Mesenchymal stem cell (in vitro differentiated cells and primary cell): ENCODE measurements at regions not wholly inside any gene's neighbourhood (a gene's known extent, or its start where the extent isn't known, plus 50 kb on each side); places are given as distances from the start of the nearest gene placed in this dataset.

Experiments
- DNase-seq: peaks from one replicate; pipeline ENCODE4 v3.0.0-alpha.2; 2013
- H2AFZ ChIP-seq: one replicate; pipeline ENCODE4 v1.6.1; 2013; ENCODE audit warnings: low read depth, mild to moderate bottlenecking, control low read depth, inconsistent platforms, low read length, moderate library complexity
- H2AK5ac ChIP-seq: 2 replicates; pipeline ENCODE4 v1.6.1; 2013; ENCODE audit warnings: low read length, moderate library complexity, mild to moderate bottlenecking, inconsistent platforms; ENCODE audit not compliant: severe bottlenecking
- H2BK120ac ChIP-seq: one replicate; pipeline ENCODE4 v1.6.1; 2013; ENCODE audit warnings: low read depth, mild to moderate bottlenecking, inconsistent platforms, low read length, moderate library complexity
- H2BK12ac ChIP-seq, 2 experiments: one replicate each; pipeline ENCODE4 v1.6.1; 2013; ENCODE audit warnings: inconsistent platforms in 2 of 2, low read length in 2 of 2, mild to moderate bottlenecking in 2 of 2, moderate library complexity in 2 of 2, control low read depth in 1 of 2
- H2BK15ac ChIP-seq: one replicate; pipeline ENCODE4 v1.6.1; 2013; ENCODE audit warnings: mild to moderate bottlenecking, low read depth, inconsistent platforms; ENCODE audit not compliant: poor library complexity, severe bottlenecking
- H2BK5ac ChIP-seq: 2 replicates; pipeline ENCODE4 v1.6.1; 2013; ENCODE audit warnings: low read depth, mild to moderate bottlenecking, low read length, control low read depth, inconsistent platforms; ENCODE audit not compliant: poor library complexity, severe bottlenecking
- H3K14ac ChIP-seq, 2 experiments: one replicate each; pipeline ENCODE4 v1.6.1; 2013; ENCODE audit warnings: inconsistent platforms in 2 of 2, low read length in 2 of 2, control low read depth in 1 of 2, mild to moderate bottlenecking in 1 of 2, moderate library complexity in 1 of 2
- H3K18ac ChIP-seq, 2 experiments: one replicate each; pipeline ENCODE4 v1.6.1; 2013; ENCODE audit warnings: inconsistent platforms in 2 of 2, low read length in 2 of 2, control low read depth in 1 of 2, low read depth in 1 of 2, mild to moderate bottlenecking in 1 of 2
- H3K23ac ChIP-seq, 2 experiments: one replicate each; pipeline ENCODE4 v1.6.1; 2013; ENCODE audit warnings: inconsistent platforms in 2 of 2, low read length in 2 of 2, mild to moderate bottlenecking in 2 of 2, moderate library complexity in 2 of 2, control low read depth in 1 of 2
- H3K27ac ChIP-seq: 2 replicates; pipeline ENCODE4 v1.5.1; 2013; ENCODE audit warnings: mild to moderate bottlenecking, moderate library complexity, low read length, control low read depth, inconsistent platforms; ENCODE audit not compliant: poor library complexity, severe bottlenecking
- H3K27me3 ChIP-seq, 2 experiments: 2 replicates each; pipeline versions ENCODE4 v1.6.1 to v1.7.0; 2013; ENCODE audit warnings: low read length in 2 of 2, mild to moderate bottlenecking in 2 of 2, moderate library complexity in 2 of 2, control low read depth in 1 of 2, inconsistent platforms in 1 of 2; ENCODE audit not compliant: control insufficient read depth in 1 of 2, insufficient read depth in 1 of 2
- H3K36me3 ChIP-seq, 2 experiments: 2 replicates each; pipeline versions ENCODE4 v1.6.1 to v1.7.0; 2013; ENCODE audit warnings: low read length in 2 of 2, control low read depth in 1 of 2, inconsistent platforms in 1 of 2, low read depth in 1 of 2, mild to moderate bottlenecking in 1 of 2; ENCODE audit not compliant: insufficient read depth in 2 of 2, control insufficient read depth in 1 of 2
- H3K4ac ChIP-seq, 2 experiments: one replicate each; pipeline ENCODE4 v1.6.1; 2013; ENCODE audit warnings: inconsistent platforms in 2 of 2, low read length in 2 of 2, mild to moderate bottlenecking in 2 of 2, moderate library complexity in 2 of 2, control low read depth in 1 of 2, low read depth in 1 of 2
- H3K4me1 ChIP-seq: 2 replicates; pipeline ENCODE4 v1.6.1; 2013; ENCODE audit warnings: low read depth, low read length, control low read depth; ENCODE audit not compliant: control insufficient read depth, insufficient read depth
- H3K4me2 ChIP-seq: 2 replicates; pipeline ENCODE4 v1.6.1; 2013; ENCODE audit warnings: low read length, mild to moderate bottlenecking, inconsistent platforms; ENCODE audit not compliant: poor library complexity, severe bottlenecking
- H3K4me3 ChIP-seq, 2 experiments: 2 replicates each; pipeline versions ENCODE4 v1.5.1 to v1.7.0; 2013; ENCODE audit warnings: low read length in 2 of 2, mild to moderate bottlenecking in 2 of 2, control low read depth in 1 of 2, low read depth in 1 of 2; ENCODE audit not compliant: insufficient read depth in 1 of 2
- H3K79me1 ChIP-seq: replicated peaks from 2 replicates; pipeline ENCODE4 v1.6.1; 2013; ENCODE audit warnings: mild to moderate bottlenecking, control low read depth, low read length, inconsistent platforms; ENCODE audit not compliant: poor library complexity, severe bottlenecking
- H3K9ac ChIP-seq: 2 replicates; pipeline ENCODE4 v1.7.0; 2013; ENCODE audit warnings: mild to moderate bottlenecking, low read length, moderate library complexity
- H3K9me3 ChIP-seq: 2 replicates; pipeline ENCODE4 v1.7.0; 2013; ENCODE audit warnings: mild to moderate bottlenecking, low read length; ENCODE audit not compliant: control insufficient read depth
- H4K8ac ChIP-seq: one replicate; pipeline ENCODE4 v1.6.1; 2013; ENCODE audit warnings: inconsistent platforms, mild to moderate bottlenecking, low read length, moderate library complexity
- H4K91ac ChIP-seq: one replicate; pipeline ENCODE4 v1.6.1; 2013; ENCODE audit warnings: mild to moderate bottlenecking, low read length, inconsistent platforms
- WGBS: methylation state at CpG from one replicate; pipeline ENCODE4 v1.1.7; 2013; ENCODE audit warnings: mixed read lengths; 5-methylcytosine and 5-hydroxymethylcytosine counted together

DNA sequence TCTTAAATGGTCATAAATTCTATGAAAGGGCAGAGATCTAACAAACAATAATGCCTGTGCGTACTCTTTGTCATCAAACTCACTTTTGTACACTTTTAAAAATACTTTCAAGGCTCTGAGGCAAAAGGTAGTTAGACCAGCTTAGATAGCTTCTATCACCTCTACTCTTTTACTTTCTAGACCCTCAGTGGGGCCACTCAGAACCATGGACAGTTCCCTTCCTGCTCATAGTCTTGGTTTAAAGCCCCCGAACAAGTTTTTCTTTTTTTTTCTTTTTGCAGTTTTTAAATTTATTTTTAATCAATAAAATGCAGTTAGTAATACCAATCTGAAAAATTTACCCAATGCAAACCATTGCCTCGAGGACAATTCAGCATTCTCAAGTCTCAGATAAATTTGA, 460.5 kb upstream of the CNKSR2 start:
- Histone ChIP-seq H3K18ac (no peak overlapping the region), H3K79me1 (no peaks in the 10 kb centered on the region), H2BK12ac (no peak overlapping the region), H2BK15ac (no peak overlapping the region), H2AK5ac (no peak overlapping the region), H3K36me3 (no peaks in the 10 kb centered on the region), H3K9ac (no peak overlapping the region), H3K27me3 (no peaks in the 10 kb centered on the region), H2BK5ac (no peak overlapping the region), H2BK120ac (no peak overlapping the region), H3K27ac (no peak overlapping the region), H2AFZ (no peak overlapping the region), H3K4me2 (no peak overlapping the region), H3K4ac (no peak overlapping the region), H4K91ac (no peak overlapping the region), H3K9me3 (no peaks in the 10 kb centered on the region), H3K23ac (no peak overlapping the region), H3K14ac (no peak overlapping the region), H3K4me1 (no peaks in the 10 kb centered on the region), H3K4me3 (no peak overlapping the region), H4K8ac (no peak overlapping the region)
- DNase-seq, result no peak
- 87% methylated on average over 1 of the region's 3 CpGs for WGBS

DNA sequence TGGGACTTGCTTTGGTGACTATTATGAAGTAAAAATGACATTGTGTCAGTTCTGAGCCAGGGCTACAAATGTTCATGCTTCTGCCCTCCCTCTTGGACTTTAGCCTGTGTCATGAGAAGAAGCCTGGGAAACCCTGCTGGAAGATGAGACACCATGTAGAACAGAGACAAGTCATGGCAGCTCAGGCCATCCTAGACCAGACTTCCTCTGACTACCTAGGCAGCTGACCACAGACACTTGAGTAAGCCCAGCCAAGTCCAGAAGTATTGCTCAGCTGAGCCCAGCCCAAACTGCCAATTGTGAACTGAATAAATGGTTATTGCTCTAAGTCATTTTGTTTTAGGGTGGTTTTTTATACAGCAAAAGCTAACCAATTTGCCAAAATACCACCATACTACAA, 467.6 kb upstream of the CNKSR2 start:
- no peak overlapping the region for H4K91ac ChIP-seq
- no peak overlapping the region for H3K9ac ChIP-seq
- H3K23ac ChIP-seq, result no peak overlapping the region
- no peaks in the 10 kb centered on the region for H3K36me3 ChIP-seq
- H3K27me3 ChIP-seq, result no peaks in the 10 kb centered on the region
- no peak overlapping the region for H4K8ac ChIP-seq
- H3K4ac ChIP-seq, result no peak overlapping the region
- no peaks in the 10 kb centered on the region for H3K9me3 ChIP-seq
- no peak overlapping the region for H3K14ac ChIP-seq
- no peak overlapping the region for H2BK12ac ChIP-seq
- no peak overlapping the region for H2BK5ac ChIP-seq
- no peak overlapping the region for H3K27ac ChIP-seq
- H2BK15ac ChIP-seq, result no peak overlapping the region
- no peak overlapping the region for H2AK5ac ChIP-seq
- no peak for DNase-seq
- no peak overlapping the region for H3K4me2 ChIP-seq
- no peak overlapping the region for H2BK120ac ChIP-seq
- H3K18ac ChIP-seq, result no peak overlapping the region
- H2AFZ ChIP-seq, result no peak overlapping the region
- no peaks in the 10 kb centered on the region for H3K79me1 ChIP-seq
- no peak overlapping the region for H3K4me3 ChIP-seq
- H3K4me1 ChIP-seq, result no peaks in the 10 kb centered on the region

DNA sequence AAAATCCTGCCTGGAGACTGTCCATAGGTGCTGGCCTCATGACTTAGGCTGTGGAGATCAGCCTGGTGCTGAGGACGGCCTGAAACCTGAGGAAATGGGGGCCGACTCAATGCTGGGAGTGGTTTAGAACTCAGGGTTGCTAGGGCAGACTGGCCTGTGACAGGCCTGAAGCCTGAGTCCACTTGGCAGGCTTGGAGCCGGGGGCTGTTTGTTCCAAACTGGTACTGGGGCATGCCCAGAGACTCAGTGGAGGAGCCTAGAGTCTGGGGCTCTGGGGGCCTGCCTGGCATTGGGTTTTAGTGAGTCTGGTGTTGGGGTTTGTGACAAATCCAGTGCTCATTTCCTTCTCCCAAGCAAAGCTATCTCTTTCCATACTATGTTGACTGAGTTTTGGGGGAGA, 489.7 kb upstream of the CNKSR2 start:
- H2AFZ ChIP-seq, result no peak overlapping the region
- no peaks in the 10 kb centered on the region for H3K79me1 ChIP-seq
- no peak overlapping the region for H3K4me3 ChIP-seq
- no peak overlapping the region for H2BK120ac ChIP-seq
- WGBS, result 57% methylated on average over 3 of the region's 3 CpGs
- H3K4me1 ChIP-seq, result no peaks in the 10 kb centered on the region
- DNase-seq, result no peak
- no peak overlapping the region for H4K8ac ChIP-seq
- no peak overlapping the region for H3K27ac ChIP-seq
- H3K27me3 ChIP-seq, result no peaks in the 10 kb centered on the region
- no peak overlapping the region for H2BK15ac ChIP-seq
- no peak overlapping the region for H2BK5ac ChIP-seq
- H4K91ac ChIP-seq, result no peak overlapping the region
- H3K9ac ChIP-seq, result no peak overlapping the region
- no peak overlapping the region for H2AK5ac ChIP-seq
- H3K4ac ChIP-seq, result no peak overlapping the region
- H2BK12ac ChIP-seq, result no peak overlapping the region
- H3K18ac ChIP-seq, result no peak overlapping the region
- H3K4me2 ChIP-seq, result no peak overlapping the region
- no peaks in the 10 kb centered on the region for H3K36me3 ChIP-seq
- no peak overlapping the region for H3K23ac ChIP-seq
- no peak overlapping the region for H3K14ac ChIP-seq
- peaks cover 18% of the 10 kb centered on the region for H3K9me3 ChIP-seq

DNA sequence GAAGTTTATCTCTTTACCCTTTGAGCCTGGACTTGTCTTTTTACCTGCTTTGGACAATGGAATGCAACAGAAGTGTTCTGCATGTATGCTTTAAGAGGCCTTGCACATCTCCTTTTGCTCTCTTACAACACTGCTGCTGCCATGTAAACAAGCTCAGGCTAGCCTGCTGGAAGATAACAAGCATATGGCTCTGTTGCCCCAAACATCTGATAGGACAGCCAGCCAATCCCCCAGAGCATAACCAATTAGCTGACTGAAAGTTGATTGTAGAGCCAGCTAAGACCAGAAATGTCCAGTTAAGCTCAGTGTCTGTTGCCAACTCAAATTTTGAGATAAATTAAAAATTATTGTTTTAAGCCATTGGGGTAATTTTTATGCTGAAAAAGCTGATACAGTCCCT, 510.6 kb upstream of the CNKSR2 start:
- Histone ChIP-seq H3K27ac (no peak overlapping the region), H2BK5ac (no peak overlapping the region), H3K4me3 (no peak overlapping the region), H3K36me3 (no peaks in the 10 kb centered on the region), H4K8ac (no peak overlapping the region), H3K18ac (no peak overlapping the region), H3K9ac (no peak overlapping the region), H3K23ac (no peak overlapping the region), H3K4me2 (no peak overlapping the region), H4K91ac (no peak overlapping the region), H2AFZ (no peak overlapping the region), H3K14ac (no peak overlapping the region), H2BK12ac (no peak overlapping the region), H3K4me1 (no peaks in the 10 kb centered on the region), H3K79me1 (no peaks in the 10 kb centered on the region), H3K4ac (no peak overlapping the region), H2AK5ac (no peak overlapping the region), H2BK120ac (no peak overlapping the region), H3K9me3 (peaks cover 16% of the 10 kb centered on the region), H2BK15ac (no peak overlapping the region), H3K27me3 (no peaks in the 10 kb centered on the region)
- no peak for DNase-seq
